H1 (cell line): ENCODE measurements at regions not wholly inside any gene's neighbourhood (a gene's known extent, or its start where the extent isn't known, plus 50 kb on each side); places are given as distances from the start of the nearest gene placed in this dataset.
A peak's percentile ranks its signal among the peaks of the same experiment; 100 is the strongest.

Experiments used
- E2F6 ChIP-seq: IDR thresholded peaks from 2 replicates; pipeline ENCODE4 v1.6.1; 2012; ENCODE audit warnings: inconsistent platforms

- TF ChIP-seq E2F6 = peak; percentile 73; the same call in 1 of the 2 replicates
These were observed 110.8 kb upstream of the ATP11B start (continued) for GRCh38 chr3:182682263-182683241.
